IPS-18c (cell line): ENCODE measurements at regions not wholly inside any gene's neighbourhood (a gene's known extent, or its start where the extent isn't known, plus 50 kb on each side); places are given as distances from the start of the nearest gene placed in this dataset.

Source experiments
- H3K4me3 ChIP-seq: 2 replicates; pipeline ENCODE4 v1.7.0; 2013; ENCODE audit warnings: low read depth, mild to moderate bottlenecking, low read length, moderate library complexity; ENCODE audit not compliant: insufficient read depth
- H3K9me3 ChIP-seq: one replicate; pipeline ENCODE4 v1.6.1; 2013; ENCODE audit warnings: mild to moderate bottlenecking, low read length, moderate library complexity; ENCODE audit not compliant: control insufficient read depth, insufficient read depth

DNA sequence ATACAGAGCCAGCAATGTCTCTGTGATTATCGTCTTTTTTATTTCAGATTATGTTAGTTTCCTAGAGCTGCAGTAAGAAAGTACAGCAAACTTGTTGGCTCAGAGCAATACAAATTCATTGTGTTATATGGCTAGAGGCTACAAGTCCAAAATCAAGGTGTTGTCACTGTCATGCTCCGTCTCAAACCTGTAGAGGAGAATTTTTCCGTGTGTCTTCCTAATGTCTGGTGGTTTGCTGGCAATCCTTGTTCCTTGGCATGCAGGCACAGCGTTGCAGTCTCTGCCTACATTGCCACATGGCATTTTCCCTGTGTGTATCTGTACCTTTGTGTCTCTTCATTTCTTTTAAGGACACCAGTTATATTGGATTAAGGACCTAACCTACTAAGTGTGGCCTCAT is 244.4 kb downstream of the LRRIQ3 start:
- Histone ChIP-seq H3K9me3 (no peaks in the 10 kb centered on the region), H3K4me3 (no peak overlapping the region)

DNA sequence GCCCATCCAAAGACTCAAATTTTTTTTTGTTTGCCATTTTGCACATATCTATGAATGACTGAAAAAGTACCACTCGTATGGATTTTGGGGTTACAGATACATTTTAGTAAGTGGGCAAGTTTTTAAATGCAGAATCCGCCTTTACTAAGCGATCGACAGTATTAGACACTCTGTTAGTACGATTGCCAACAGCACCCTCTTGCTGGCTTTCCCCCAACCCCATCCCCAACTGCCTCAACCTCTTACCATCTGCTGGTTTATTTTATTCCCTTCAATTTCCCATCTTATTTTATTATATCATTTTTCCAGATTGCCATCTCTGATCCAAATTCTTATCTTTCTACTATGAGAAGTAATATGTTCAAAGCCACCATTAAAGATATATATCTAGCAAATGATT is 244.8 kb downstream of the LRRIQ3 start:
- Histone ChIP-seq H3K9me3 (no peaks in the 10 kb centered on the region), H3K4me3 (no peak overlapping the region)

DNA sequence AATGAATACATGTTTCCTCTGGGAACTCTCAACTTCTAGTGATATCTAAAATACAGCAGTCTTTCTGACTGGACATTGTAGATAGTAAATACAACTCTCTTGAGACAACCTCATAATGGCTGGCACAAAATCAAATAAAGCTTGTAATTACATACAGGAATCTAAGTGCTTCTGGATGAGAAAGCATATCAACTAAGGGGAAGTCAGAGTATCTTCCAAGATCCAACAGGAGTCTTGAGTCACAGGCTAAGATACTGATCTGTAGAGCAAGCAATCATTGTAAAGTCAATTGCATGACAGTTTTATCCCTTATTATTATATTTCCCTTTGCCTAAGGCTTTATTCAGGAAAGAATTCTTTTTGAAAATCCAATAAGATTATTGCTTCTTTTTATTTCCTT is 249.9 kb downstream of the LRRIQ3 start:
- Histone ChIP-seq H3K4me3 (no peak overlapping the region), H3K9me3 (peaks cover 4% of the 10 kb centered on the region)

DNA sequence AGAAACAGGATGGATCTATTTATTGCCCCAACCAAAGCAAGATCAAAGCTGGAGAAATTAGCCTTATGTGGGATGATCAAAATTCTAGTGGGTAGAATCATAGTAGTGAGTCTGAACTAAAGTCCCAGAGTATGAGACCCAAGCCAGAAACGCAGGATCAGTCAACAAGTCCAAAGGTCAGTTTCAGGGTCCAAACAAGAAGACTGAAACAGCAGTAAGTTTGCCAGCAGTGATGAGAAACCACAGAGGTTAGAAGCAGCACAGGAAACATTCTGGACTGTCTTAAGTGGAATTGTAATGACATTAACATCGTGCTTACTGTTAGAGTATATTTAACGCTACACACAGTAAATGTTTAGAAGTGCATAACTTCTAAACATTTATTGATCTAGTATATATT is 251.0 kb downstream of the LRRIQ3 start:
- H3K9me3 ChIP-seq, result peaks cover 4% of the 10 kb centered on the region
- H3K4me3 ChIP-seq, result no peak overlapping the region

DNA sequence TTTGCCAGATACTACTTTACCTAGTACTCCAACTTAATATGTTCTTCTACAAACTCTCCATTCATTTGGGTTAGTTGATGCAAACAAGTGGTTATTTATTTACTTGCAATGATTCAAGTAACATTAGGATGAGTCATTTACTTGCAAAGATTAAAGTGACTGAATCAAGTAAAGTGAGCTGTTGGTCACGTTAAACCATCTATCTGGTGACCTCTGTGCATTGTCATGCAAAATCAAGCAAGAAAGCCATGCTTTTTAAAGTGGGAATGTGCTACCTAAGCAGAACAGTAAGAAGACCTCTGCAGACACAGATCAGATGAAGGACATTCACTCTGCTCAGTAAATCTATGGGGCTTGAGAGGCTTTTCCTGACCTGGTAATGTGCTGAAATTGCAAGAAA is 254.7 kb downstream of the LRRIQ3 start:
- H3K4me3 ChIP-seq, result no peak overlapping the region
- H3K9me3 ChIP-seq, result peaks cover 4% of the 10 kb centered on the region

DNA sequence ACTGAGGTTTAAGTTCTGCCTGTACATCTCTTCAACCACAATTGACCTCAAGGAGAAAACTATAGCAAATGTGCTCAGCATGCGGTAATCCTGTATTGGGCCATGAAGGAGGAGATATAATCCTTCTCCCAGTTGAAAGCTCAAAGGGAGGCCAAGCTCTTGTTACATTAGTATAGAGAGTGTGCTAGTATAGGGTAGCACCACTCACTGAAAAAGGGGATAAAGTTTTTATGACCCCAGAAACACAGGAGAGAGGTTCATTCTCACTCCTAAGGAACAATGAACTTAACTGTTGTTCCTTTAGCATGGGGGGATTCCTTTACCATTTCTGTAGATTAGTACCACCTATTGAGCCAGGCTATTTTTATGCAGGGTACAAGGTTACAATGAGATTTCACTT is 267.7 kb downstream of the LRRIQ3 start:
- H3K9me3 ChIP-seq, result no peaks in the 10 kb centered on the region
- H3K4me3 ChIP-seq, result no peak overlapping the region

DNA sequence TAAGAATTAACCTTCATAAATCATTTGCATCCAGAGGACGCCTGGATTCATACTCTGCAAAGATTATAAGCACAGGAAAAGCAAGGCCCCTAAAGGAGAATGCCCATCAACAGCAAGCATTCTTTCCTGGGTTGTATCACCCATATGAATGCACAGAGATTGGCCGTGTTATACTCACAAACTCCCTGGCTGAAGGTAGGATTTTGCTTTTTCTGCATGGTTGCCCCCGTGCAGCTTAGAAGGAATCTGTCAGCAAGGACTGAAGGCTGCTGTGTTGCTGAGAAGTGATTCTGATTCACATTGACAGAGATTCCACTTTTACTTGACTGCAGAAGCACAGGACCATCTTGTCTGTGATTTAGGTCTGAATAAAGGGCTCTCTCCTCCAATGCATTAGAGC is 283.0 kb downstream of the LRRIQ3 start:
- H3K9me3 ChIP-seq, result peaks cover 3% of the 10 kb centered on the region
- no peak overlapping the region for H3K4me3 ChIP-seq

DNA sequence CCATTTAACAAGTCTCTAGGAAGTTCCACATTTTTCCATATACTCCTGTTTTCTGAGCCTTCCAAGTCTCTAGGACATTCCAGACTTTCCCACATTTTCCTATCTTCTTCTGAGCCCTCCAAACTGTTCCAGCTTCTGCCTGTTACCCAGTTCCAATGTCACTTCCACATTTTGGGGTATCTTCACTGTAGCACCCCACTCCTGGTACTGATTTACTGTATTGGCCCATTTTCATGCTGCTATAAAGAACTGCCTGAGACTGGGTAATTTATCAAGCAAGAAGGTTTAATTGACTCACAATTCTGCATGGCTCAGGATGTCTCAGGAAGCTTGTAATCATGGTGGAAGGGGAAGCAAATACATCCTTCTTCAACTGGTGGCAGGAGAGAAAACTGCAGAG is 285.0 kb downstream of the LRRIQ3 start:
- H3K4me3 ChIP-seq, result no peak overlapping the region
- peaks cover 3% of the 10 kb centered on the region for H3K9me3 ChIP-seq

DNA sequence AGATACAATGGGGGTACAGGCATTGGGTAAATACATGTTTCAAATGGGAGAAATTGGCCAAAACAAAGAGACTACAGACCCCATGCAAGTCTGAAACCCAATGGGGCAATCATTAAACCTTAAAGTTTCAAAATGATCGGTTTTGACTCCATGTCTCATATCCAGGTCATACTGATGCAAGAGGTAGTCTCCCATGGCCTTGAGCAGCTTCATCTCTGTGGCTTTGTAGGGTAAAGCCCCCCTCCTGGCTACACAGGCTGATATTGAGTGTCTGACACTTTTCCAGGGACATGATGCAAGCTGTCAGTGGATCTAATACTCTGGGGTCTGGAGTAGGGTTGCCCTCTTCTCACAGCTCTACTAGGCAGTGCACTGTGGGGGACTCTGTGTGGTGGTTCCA is 286.1 kb downstream of the LRRIQ3 start:
- Histone ChIP-seq H3K4me3 (no peak overlapping the region), H3K9me3 (peaks cover 3% of the 10 kb centered on the region)

DNA sequence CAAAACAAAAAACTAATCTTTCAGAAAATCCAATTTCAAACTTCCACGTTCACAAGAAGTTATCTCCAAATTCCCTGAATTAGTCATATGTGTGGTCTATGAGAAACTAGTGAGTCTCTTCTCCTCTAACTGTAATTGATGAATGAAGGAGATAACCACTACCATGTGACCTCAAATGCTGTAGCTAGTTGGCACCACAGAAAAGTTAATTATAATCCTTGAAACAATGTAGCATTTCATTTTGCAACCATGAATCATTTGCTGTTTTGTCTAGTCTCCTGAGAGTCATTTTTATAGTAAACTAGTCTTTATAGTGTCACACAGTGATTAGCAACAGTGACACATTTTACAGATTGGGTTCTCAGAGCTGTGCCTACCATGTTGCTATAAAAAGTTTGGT is 287.5 kb downstream of the LRRIQ3 start:
- H3K9me3 ChIP-seq, result peaks cover 3% of the 10 kb centered on the region
- H3K4me3 ChIP-seq, result no peak overlapping the region

DNA sequence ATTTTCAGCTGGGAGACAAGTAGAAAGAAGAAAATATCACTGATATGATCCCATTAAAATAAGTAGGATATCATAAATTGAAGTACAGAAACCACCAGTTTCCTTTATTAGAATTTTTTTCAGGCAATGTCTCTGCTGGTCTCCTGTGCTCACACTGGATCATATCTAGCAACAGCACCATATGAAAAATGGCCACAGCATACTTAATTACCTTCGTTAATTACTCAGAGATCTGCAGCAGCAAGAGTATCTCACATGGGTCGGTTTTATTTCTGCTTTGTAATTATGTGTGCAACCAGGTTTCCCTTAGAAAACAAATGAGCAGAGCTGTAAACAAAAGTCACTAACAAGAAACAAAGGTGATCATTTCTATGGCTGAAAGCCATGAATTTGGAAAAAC is 287.9 kb downstream of the LRRIQ3 start:
- H3K9me3 ChIP-seq, result peaks cover 3% of the 10 kb centered on the region
- no peak overlapping the region for H3K4me3 ChIP-seq

DNA sequence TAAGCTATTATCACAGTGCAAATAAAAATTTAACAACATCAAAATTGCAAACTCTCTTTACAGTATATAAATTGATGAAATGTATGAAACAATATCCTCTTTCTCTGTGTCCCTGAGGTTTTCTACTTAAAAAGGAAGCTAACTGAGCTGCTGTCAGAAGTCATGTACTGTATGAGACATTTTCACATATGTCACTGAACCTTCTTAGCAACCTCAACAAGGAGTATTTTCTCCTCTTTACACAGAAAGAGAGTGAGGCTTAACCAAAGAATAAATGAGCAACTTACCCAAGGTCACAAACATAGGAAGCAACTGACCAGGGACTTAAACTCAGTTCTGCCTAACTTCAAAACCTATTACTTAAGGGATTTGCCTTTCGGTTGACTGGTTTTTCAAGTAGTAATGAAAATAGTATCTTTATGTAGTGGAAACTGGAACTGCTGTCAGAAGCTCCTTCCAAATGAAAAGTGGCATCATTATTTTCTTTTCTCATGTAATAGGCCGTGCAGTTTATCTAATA is 288.9 kb downstream of the LRRIQ3 start:
- no peak overlapping the region for H3K4me3 ChIP-seq
- peaks cover 3% of the 10 kb centered on the region for H3K9me3 ChIP-seq

DNA sequence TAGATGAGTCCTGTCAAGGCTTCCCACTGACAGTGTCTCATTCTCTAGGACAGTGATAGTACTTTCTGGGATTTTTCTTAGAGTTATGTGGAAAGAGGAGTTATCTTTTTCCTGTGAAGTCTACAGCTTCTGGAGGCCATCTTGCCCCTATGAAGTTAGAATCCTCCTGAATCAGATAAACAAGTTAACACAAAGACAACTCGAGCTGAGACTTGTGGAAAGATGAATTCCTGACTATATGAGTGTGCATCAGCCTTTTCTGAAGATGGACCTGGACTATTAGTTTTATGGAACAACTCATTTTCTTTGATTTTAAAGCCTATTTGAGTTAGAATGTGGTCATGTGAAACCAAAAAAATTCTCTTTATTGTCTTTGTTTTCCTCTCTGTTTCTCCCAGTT is 290.9 kb downstream of the LRRIQ3 start:
- H3K4me3 ChIP-seq, result no peak overlapping the region
- H3K9me3 ChIP-seq, result no peaks in the 10 kb centered on the region

DNA sequence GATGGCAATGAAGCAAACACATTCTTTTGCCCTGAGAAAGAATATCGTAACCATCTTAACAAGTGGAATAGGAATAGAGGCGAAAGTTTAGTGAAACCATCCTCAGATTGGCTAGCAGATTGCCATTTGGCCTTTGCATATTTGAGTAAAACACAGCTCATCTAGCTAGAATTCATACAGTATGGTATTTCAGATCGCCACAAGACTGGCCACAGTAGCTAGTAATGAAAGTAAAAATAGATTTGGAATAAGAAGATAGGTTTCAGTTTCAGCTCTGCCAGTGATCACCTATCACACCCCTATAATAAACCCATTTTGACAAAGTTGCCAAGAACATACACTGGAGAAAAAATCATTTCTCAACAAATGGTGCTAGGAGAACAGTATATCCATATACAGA is 294.9 kb downstream of the LRRIQ3 start:
- no peak overlapping the region for H3K4me3 ChIP-seq
- no peaks in the 10 kb centered on the region for H3K9me3 ChIP-seq

DNA sequence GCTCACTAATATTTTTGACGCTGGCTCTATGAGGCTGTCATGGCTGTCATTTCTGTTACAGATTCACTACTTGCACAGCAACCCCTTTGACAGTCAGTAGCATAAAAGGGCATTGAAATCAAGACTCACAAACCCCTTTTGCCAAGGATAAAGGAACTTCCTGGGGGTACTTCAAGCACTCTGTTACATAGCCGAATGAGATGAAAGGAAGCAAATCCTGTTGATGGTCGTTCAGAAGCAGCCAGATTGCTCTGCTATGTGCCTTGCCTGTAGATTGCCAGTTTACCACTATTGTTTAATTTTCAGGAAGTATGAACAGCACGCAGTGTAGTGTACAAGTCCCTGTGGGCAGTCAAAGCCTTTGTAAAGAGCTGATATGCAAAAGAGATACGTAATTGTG is 296.2 kb downstream of the LRRIQ3 start:
- H3K9me3 ChIP-seq, result no peaks in the 10 kb centered on the region
- no peak overlapping the region for H3K4me3 ChIP-seq

DNA sequence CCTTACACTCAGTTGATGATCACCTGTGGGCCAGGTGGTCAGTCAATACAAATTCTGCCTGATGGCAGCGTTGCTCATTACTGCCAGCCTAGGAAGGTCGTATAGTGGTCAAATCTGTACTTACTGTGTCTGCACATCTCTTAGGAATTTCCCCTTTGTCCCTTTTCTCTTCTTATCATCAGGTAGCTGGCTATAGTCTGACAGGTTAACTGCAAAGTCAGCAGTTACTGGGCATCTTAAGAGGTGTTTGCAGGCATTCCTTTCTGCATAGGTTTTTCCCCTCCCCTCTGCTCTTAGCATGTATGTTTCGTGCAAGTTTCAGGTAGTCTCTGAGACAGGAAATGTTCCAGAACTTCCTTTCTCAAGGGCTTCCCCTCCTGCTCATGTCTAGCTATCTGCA is 298.7 kb downstream of the LRRIQ3 start:
- no peaks in the 10 kb centered on the region for H3K9me3 ChIP-seq

DNA sequence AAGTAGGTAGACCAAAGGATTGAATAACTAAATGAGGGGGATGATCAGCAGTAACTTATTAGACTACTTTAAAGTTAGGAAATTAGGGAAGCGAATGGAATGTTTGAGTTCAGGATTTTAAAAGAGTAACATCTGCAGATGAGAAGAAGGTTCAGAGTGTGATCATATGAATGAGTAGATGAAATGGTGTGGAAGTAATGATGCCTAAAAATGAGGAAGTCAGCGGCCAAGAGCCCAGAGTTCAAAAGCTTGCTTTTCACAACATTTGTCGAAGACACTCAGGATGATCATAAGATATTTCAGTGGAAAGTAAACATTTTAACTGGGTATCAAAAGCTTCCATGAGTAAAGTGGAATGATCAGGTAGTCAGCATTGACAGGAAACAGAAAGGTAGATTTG is 299.4 kb downstream of the LRRIQ3 start:
- Histone ChIP-seq H3K4me3 (no peak overlapping the region), H3K9me3 (no peaks in the 10 kb centered on the region)

More for the DNA sequence above, 298.7 kb downstream of the LRRIQ3 start:
- H3K4me3 ChIP-seq, result no peak overlapping the region

DNA sequence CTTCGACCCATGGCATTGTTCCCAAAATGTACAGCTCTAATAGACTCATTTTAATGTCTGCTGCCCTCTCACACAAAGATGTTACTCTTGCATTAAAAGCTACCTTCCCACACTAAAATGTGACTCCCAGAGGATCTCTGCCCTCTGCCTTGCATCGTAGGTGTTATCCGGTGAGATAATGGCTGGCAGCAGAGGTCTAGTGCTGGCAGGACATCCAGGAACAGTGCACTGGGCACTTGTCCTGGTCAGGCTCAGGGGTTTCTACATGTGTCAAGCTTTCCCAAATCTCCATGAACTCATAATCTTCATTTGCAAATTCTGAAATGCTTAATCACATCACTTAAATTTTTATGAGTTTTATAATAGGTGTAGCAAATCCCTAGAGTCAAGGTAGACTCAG is 310.6 kb downstream of the LRRIQ3 start:
- no peak overlapping the region for H3K4me3 ChIP-seq
- H3K9me3 ChIP-seq, result no peaks in the 10 kb centered on the region

DNA sequence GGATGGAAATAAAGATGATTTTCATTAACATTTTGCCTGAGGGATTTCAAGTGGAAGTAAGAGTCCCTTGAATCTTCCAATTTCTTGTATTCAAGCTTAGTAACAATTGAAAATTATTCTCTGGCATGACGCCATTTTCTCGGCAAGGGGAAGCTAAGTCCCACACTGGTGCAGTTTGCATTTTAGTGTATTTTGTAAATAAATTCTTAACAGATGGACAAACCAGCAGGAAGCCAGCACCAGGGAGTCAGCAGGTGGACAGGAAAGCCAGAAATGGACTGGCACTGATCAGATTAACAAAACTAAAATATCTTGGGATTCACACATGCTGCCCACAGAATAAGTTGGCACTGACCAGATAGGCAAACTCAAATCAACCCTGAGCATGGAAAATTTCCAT is 311.3 kb downstream of the LRRIQ3 start:
- H3K4me3 ChIP-seq, result no peak overlapping the region
- H3K9me3 ChIP-seq, result no peaks in the 10 kb centered on the region

DNA sequence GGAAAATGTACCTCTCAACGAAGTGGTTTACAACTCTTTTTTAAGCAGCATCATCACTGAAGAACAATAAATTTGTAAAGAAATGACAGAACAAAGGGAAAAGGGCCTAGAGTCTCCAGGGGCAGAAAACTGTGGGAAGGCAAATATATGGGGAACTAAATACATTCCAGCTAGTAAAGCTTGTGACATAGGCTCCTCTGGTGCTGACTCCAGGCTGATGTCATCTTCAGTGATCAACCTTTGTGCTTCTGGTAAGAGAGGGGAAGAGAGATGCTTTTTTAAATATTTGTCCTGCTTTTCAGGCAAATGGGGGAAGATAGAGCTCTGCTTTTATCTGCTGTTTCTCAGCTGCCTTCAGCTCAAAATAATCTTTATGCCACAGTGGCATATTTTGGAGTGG is 323.2 kb downstream of the LRRIQ3 start:
- Histone ChIP-seq H3K4me3 (no peak overlapping the region), H3K9me3 (no peaks in the 10 kb centered on the region)
